DMS153 (cell line): ENCODE measurements at regions not wholly inside any gene's neighbourhood (a gene's known extent, or its start where the extent isn't known, plus 50 kb on each side); places are given as distances from the start of the nearest gene placed in this dataset.

Source experiments
- DNase-seq: peaks from one replicate; lab custom pipeline; 2025; lab: John Stamatoyannopoulos, UW

- DNase-seq: no peak
Observed at GRCh38 chr12:114903083-114903691, 219.2 kb upstream of the TBX3 start.

- peak; percentile 78 for DNase-seq
Observed at GRCh38 chr12:114902665-114903064, 218.7 kb upstream of the TBX3 start.

GRCh38 chr12:114901316-114901715 is 217.3 kb upstream of the TBX3 start:
- DNase-seq: no peak

- no peak for DNase-seq
Observed at GRCh38 chr12:114898159-114898558, 214.2 kb upstream of the TBX3 start.

- DNase-seq: no peak
Observed at GRCh38 chr12:114895827-114896226, 211.9 kb upstream of the TBX3 start.

- no peak for DNase-seq
Observed at GRCh38 chr12:114895081-114895480, 211.1 kb upstream of the TBX3 start.

GRCh38 chr12:114894076-114894475 is 210.1 kb upstream of the TBX3 start:
- DNase-seq: peak; percentile 97

- no peak for DNase-seq
Observed at GRCh38 chr12:114888928-114889584, 205.1 kb upstream of the TBX3 start.

- peak; percentile 27 for DNase-seq
Observed at GRCh38 chr12:114888448-114888847, 204.5 kb upstream of the TBX3 start.

- no peak for DNase-seq
Observed at GRCh38 chr12:114885501-114885900, 201.5 kb upstream of the TBX3 start.

GRCh38 chr12:114884575-114884974 is 200.6 kb upstream of the TBX3 start:
- DNase-seq: no peak

GRCh38 chr12:114882083-114882482 is 198.1 kb upstream of the TBX3 start:
- DNase-seq: no peak

- no peak for DNase-seq
Observed at GRCh38 chr12:114879354-114879753, 195.4 kb upstream of the TBX3 start.

GRCh38 chr12:114878781-114879180 is 194.8 kb upstream of the TBX3 start:
- no peak for DNase-seq

GRCh38 chr12:114876968-114877680 is 193.1 kb upstream of the TBX3 start:
- DNase-seq: no peak

- no peak for DNase-seq
Observed at GRCh38 chr12:114875313-114875712, 191.3 kb upstream of the TBX3 start.

- no peak for DNase-seq
Observed at GRCh38 chr12:114873656-114874055, 189.7 kb upstream of the TBX3 start.

GRCh38 chr12:114868995-114869834 is 185.2 kb upstream of the TBX3 start:
- DNase-seq: peak; percentile 86

- no peak for DNase-seq
Observed at GRCh38 chr12:114866331-114866730, 182.4 kb upstream of the TBX3 start.

- no peak for DNase-seq
Observed at GRCh38 chr12:114864837-114865551, 181.0 kb upstream of the TBX3 start.

GRCh38 chr12:114863911-114864310 is 179.9 kb upstream of the TBX3 start:
- no peak for DNase-seq

- no peak for DNase-seq
Observed at GRCh38 chr12:114860969-114861368, 177.0 kb upstream of the TBX3 start.
